Cardiac fibroblast (primary cell): ENCODE measurements at regions not wholly inside any gene's neighbourhood (a gene's known extent, or its start where the extent isn't known, plus 50 kb on each side); places are given as distances from the start of the nearest gene placed in this dataset.
"Not testable (repeated sequence)": the region's sequence is repeated elsewhere in the genome, so short reads cannot be mapped to it uniquely, and the experiment has no call there.

Experiments
- DNase-seq, 2 donors: peaks; one replicate each; pipeline versions ENCODE4 v3.0.0 to v3.0.0-alpha.2; 2010; ENCODE audit warnings: low read depth in 2 of 2
- H3K4me3 ChIP-seq, 2 donors: replicated peaks in 1 of 2; 1 replicate in 1 of 2; 2 replicates in 1 of 2; pipeline ENCODE4 v1.5.1; 2011; ENCODE audit warnings: low read depth in 2 of 2, low read length in 2 of 2, mild to moderate bottlenecking in 2 of 2, moderate library complexity in 1 of 2
- TF ChIP-seq, protein P1 (sequence below): IDR thresholded peaks from one replicate; pipeline ENCODE4 v1.5.1; 2011; ENCODE audit warnings: low read depth, mild to moderate bottlenecking, low read length, inconsistent platforms

DNA sequence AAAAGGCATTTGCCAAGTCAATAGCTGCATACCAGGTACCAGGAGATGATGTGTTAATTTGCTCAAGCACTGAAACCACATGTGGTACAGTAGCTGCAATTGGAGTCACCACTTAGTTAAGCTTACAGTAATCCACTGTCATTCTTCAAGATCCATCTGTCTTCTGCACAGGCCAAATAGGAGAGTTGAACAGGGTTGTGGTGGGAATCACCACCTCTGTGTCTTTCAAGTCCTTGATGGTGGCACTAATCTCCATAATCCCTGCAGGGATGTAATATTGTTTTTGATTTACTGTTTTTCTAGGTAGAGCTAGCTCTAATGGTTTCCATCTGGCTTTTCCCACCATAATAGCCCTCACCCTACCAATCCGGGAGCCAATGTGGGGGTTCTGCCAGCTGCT is 91.9 kb downstream of the FCRL5 start:
- TF ChIP-seq, protein P1, sequence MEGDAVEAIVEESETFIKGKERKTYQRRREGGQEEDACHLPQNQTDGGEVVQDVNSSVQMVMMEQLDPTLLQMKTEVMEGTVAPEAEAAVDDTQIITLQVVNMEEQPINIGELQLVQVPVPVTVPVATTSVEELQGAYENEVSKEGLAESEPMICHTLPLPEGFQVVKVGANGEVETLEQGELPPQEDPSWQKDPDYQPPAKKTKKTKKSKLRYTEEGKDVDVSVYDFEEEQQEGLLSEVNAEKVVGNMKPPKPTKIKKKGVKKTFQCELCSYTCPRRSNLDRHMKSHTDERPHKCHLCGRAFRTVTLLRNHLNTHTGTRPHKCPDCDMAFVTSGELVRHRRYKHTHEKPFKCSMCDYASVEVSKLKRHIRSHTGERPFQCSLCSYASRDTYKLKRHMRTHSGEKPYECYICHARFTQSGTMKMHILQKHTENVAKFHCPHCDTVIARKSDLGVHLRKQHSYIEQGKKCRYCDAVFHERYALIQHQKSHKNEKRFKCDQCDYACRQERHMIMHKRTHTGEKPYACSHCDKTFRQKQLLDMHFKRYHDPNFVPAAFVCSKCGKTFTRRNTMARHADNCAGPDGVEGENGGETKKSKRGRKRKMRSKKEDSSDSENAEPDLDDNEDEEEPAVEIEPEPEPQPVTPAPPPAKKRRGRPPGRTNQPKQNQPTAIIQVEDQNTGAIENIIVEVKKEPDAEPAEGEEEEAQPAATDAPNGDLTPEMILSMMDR, result no peak
- DNase-seq, result no peak
- H3K4me3 ChIP-seq, result no peak overlapping the region

DNA sequence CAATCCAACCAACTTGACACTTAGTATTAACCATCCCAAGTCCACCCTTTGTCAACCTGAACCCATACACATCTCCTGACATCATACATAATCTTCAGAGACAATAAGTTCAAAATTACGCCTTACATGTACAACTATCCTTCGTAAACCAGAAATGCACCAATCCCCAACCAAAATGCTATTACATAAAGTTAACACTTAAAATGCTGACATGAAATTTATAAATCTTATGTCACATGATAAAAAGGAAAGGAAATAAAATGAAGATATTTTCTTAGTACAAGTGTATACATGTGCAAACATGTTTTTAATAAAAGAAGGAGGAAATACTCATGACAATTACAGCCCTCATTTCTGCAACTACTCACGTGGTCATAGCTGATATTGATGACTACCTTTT is 95.0 kb downstream of the FCRL5 start:
- no peak for DNase-seq
- no peak overlapping the region for H3K4me3 ChIP-seq
- TF ChIP-seq, protein P1, result no peak

DNA sequence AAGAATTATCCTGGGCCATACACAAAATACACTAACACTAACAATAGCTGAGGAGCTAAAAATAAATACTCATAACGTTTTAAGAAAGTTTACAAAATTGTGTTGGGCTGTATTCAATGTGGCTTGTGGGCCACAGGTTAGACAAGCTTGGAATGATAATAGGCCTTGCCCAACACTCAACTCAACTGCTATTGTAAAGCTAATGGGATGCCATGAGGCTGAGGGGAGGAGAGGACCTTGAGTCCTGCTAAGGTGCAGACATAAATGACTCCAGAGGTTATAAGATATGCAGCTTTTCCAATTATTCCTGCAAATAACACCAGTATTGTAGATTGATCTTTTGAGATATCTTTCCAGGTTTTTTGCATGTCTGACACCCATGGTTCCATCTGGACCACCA is 97.0 kb downstream of the FCRL5 start:
- no peak overlapping the region for H3K4me3 ChIP-seq
- DNase-seq, result no peak
- TF ChIP-seq, protein P1, result no peak

DNA sequence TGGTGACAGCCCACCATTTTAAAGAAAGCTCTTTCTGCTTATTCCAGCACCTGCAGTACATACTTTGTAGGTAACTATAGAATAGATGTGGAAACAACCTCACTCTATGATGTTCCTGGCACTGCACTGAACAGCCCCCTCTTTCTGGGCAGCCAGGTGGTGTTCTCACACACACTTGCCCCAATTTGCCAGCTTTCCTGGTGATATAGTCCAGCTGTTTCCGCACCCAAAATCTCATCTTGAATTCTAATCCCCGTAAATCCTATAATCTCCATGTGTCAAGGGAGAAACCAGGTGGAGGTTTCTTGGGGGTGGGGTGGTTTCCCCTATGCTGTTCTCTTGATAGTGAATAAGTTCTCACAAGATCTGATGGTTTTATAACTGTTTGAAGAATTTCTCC is 102.2 kb downstream of the FCRL5 start:
- DNase-seq, result no peak
- TF ChIP-seq, protein P1, result no peak
- no peak overlapping the region for H3K4me3 ChIP-seq

DNA sequence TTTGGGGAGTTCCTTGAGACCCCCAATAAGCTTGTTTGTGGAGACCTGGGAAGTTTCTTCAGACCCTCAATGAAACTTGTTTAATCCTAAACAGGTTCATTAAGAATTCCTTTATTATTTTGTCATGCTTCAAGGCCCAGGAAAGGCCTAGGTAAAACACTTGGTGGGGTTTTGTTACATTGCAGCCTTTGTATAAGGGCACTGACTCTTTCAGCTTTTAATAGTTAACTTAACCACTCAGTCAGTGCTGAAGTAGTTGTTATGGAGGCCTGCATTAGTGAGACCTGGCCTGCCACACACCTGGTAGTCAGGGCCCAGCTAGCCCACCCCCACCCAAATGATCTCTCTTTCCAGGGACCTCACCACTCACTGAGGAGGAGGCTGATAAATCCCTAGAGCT is 103.7 kb downstream of the FCRL5 start:
- TF ChIP-seq, protein P1, result no peak

DNA sequence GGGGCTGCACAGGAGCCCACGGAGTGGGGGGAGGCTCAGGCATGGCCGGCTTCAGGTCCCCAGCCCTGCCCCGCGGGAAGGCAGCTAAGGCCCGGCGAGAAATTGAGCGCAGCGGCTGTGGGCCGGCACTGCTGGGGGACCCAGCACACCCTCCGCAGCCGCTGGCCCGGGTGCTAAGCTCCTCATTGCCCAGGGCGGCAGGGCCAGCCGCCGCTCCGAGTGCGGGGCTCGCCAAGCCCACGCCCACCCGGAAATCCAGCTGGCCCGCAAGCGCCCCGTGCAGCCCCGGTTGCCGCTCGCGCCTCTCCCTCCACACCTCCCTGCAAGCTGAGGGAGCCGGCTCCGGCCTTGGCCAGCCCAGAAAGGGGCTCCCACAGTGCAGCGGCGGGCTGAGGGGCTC is 106.0 kb downstream of the FCRL5 start:
- not testable (repeated sequence) for H3K4me3 ChIP-seq, DNase-seq

More for the DNA sequence above, 103.7 kb downstream of the FCRL5 start:
- DNase-seq, result no peak
- no peak overlapping the region for H3K4me3 ChIP-seq

DNA sequence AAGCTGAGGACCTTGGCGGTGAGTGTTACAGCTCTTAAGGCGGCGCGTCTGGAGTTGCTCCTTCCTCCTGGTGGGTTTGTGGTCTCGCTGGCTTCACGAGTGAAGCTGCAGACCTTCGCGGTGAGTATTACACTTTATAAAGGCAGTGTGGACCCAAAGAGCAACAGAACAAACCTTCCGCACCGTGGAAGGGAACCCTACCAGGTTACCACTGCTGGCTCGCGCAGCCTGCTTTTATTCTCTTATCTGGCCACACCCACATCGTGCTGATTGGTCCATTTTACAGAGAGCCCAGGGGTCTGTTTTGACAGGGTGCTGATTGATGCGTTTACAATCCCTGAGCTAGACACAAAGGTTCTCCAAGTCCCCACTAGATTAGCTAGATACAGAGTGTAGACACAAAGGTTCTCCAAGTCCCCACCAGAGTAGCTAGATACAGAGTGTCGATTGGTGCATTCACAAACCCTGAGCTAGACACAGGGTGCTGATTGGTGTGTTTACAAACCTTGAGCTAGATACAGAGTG is 106.6 kb downstream of the FCRL5 start:
- not testable (repeated sequence) for DNase-seq, H3K4me3 ChIP-seq

DNA sequence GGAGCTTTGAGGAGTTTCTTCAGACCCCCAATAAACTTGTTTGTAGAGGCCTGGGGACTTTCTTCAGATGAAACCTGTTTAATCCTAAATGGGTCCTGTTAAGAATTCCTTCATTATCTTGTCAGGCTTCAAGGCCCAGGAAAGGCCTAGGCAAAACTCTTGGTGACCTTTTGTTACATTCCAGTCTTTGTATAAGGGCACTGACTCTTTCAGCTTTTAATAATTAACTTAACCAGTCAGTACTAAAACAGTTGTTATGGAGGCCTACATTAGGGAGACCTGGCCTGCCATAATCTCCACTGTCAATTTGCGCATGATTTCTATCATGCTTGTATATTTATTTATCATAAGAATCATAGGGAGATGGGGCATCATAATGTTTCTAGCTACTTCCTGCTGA is 110.2 kb downstream of the FCRL5 start:
- TF ChIP-seq, protein P1, result no peak
- DNase-seq, result no peak

More for the DNA sequence above, 110.2 kb downstream of the FCRL5 start:
- no peak overlapping the region for H3K4me3 ChIP-seq
